ENCODE measurements at regions not wholly inside any gene's neighbourhood (a gene's known extent, or its start where the extent isn't known, plus 50 kb on each side); places are given as distances from the start of the nearest gene placed in this dataset.

DNA sequence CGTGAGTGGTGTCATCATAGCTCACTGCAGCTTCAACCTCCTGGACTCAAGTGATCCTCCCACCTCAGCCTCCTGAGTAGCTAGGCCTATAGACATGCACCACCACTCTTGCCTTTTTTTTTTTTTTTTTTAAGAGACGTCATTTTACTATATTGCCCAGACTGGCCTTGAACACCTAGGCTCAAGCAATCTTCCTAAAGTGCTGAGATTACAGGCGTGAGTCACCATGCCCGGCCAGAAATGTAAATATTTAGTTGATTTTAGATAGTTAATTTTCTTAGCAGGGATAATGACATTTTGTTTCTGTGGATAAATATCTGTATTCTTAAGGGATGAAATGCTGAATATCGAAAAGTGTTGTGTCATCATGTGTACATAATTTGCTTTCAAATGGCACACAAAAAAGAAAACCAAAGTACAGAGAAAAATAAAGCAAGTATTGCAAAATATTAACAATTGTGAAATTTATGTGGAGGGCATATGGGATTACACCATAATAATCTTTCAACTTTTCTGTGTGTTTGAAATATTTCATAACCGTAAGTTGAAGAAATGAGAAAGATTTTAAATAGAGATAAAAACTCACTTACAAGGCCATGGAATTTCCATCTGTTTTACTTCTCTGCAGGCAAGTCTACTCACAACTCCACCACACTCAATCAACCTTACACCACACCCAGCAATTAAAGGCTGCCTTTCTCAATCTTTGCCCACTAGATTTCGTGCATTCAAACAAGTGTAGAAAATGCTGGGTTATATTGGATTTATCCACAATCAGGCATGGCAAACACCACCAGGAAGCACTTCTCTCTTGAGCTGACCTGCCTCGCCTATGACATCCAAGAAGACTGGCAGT is 93.7 kb downstream of the SPTSSA start:
- no peak overlapping the region for H2AFZ ChIP-seq (ENCODE audit: low read depth, low read length)
- no peak for TF ChIP-seq EZH2phosphoT487 (IDR thresholded peaks at IDR 0.05; ENCODE audit: low read depth)
- TF ChIP-seq, protein P1, sequence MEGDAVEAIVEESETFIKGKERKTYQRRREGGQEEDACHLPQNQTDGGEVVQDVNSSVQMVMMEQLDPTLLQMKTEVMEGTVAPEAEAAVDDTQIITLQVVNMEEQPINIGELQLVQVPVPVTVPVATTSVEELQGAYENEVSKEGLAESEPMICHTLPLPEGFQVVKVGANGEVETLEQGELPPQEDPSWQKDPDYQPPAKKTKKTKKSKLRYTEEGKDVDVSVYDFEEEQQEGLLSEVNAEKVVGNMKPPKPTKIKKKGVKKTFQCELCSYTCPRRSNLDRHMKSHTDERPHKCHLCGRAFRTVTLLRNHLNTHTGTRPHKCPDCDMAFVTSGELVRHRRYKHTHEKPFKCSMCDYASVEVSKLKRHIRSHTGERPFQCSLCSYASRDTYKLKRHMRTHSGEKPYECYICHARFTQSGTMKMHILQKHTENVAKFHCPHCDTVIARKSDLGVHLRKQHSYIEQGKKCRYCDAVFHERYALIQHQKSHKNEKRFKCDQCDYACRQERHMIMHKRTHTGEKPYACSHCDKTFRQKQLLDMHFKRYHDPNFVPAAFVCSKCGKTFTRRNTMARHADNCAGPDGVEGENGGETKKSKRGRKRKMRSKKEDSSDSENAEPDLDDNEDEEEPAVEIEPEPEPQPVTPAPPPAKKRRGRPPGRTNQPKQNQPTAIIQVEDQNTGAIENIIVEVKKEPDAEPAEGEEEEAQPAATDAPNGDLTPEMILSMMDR (IDR thresholded peaks at IDR 0.05; ENCODE audit: low read depth, low read length), result no peak
- no peaks in the 10 kb centered on the region for H3K36me3 ChIP-seq (replicated peaks; ENCODE audit: low read depth, low read length)

DNA sequence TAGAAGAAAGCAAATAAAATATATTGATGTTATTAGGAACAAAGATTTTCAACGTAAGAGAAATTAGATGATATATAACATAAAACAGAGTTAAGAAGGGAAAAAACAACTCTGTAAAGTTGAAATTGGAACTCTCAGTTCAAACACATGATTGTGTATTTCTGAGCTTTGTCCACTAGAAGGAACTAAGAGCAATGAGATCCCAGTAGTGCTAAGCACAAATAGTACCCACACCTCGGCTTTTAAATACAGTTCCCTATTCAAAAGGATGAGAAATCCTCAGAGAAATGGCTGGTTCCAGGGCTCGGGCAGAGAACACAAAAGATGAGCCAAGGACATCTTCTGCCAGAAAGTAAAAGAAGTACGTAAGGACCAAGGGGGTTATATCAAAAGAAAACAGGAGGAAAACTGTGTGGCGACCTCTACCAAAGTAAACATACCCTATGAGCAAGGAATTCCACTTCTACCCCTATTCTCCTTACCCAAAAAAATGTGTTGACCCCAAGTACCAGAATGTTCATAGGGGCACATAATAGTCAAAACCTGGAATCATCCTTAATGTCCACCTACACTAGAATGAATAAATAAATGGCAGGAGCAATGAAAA is 96.6 kb downstream of the SPTSSA start:
- TF ChIP-seq EZH2phosphoT487 (IDR thresholded peaks at IDR 0.05; ENCODE audit: low read depth), result no peak
- TF ChIP-seq, protein P1 (IDR thresholded peaks at IDR 0.05; ENCODE audit: low read depth, low read length), result peak; percentile 43
- no peaks in the 10 kb centered on the region for H3K79me2 ChIP-seq (ENCODE audit: low read length)
- H2AFZ ChIP-seq (ENCODE audit: low read depth, low read length), result peak overlapping the region; percentile 61
- H3K4me3 ChIP-seq (ENCODE audit: low read length), result peak overlapping the region; percentile 63
- H3K27ac ChIP-seq (ENCODE audit: low read length), result no peak overlapping the region
- H3K9ac ChIP-seq (ENCODE audit: low read length), result no peak overlapping the region
- H3K4me2 ChIP-seq (ENCODE audit: low read length), result peak overlapping the region; percentile 63
- no peaks in the 10 kb centered on the region for H3K36me3 ChIP-seq (replicated peaks; ENCODE audit: low read depth, low read length)
- peaks cover 4% of the 10 kb centered on the region; the same call in 1 of the 2 replicates for H3K27me3 ChIP-seq (ENCODE audit: low read depth, low read length)
- H3K4me1 ChIP-seq (ENCODE audit: low read length), result peaks cover 5% of the 10 kb centered on the region; the same call in 1 of the 2 replicates
- H4K20me1 ChIP-seq (ENCODE audit: insufficient read depth, low read length), result no peaks in the 10 kb centered on the region
- H3K9me3 ChIP-seq (ENCODE audit: insufficient read depth, low read length), result no peaks in the 10 kb centered on the region

More for the DNA sequence above, 93.7 kb downstream of the SPTSSA start:
- H3K27ac ChIP-seq (ENCODE audit: low read length), result no peak overlapping the region
- H3K9me3 ChIP-seq (ENCODE audit: insufficient read depth, low read length), result no peaks in the 10 kb centered on the region
- no peaks in the 10 kb centered on the region for H4K20me1 ChIP-seq (ENCODE audit: insufficient read depth, low read length)
- H3K79me2 ChIP-seq (ENCODE audit: low read length), result no peaks in the 10 kb centered on the region
- H3K4me3 ChIP-seq (ENCODE audit: low read length), result no peak overlapping the region
- H3K4me2 ChIP-seq (ENCODE audit: low read length), result no peak overlapping the region
- no peak overlapping the region for H3K9ac ChIP-seq (ENCODE audit: low read length)
- peaks cover 5% of the 10 kb centered on the region; the same call in 1 of the 2 replicates for H3K4me1 ChIP-seq (ENCODE audit: low read length)
- H3K27me3 ChIP-seq (ENCODE audit: low read depth, low read length), result peaks cover 4% of the 10 kb centered on the region; the same call in 1 of the 2 replicates

DNA sequence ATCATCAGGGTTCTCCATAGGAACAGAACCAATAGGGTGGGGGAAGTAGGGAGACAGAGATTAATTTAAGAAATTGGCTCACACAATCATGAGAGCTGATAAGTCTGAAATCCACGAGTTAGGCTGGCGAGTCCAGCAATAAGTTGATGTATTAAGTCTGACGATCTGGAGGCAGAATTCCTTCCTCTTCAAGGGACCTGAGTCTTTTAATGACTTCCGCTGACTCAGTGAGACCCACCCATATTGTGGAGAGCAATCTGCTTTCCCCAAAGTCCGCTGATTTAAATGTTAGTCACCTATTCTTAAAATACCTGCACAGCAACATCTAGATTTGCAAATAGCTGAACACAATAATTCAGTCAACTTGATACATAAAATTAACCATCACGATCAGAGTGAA is 97.8 kb downstream of the SPTSSA start:
- Histone ChIP-seq H3K27ac (ENCODE audit: low read length) (no peak overlapping the region), H3K4me2 (ENCODE audit: low read length) (no peak overlapping the region), H3K9ac (ENCODE audit: low read length) (no peak overlapping the region), H2AFZ (ENCODE audit: low read depth, low read length) (no peak overlapping the region), H3K9me3 (ENCODE audit: insufficient read depth, low read length) (no peaks in the 10 kb centered on the region), H3K4me3 (ENCODE audit: low read length) (no peak overlapping the region), H3K27me3 (ENCODE audit: low read depth, low read length) (peaks cover 4% of the 10 kb centered on the region; the same call in 1 of the 2 replicates), H3K36me3 (replicated peaks; ENCODE audit: low read depth, low read length) (no peaks in the 10 kb centered on the region), H3K4me1 (ENCODE audit: low read length) (peaks cover 5% of the 10 kb centered on the region; the same call in 1 of the 2 replicates), H4K20me1 (ENCODE audit: insufficient read depth, low read length) (no peaks in the 10 kb centered on the region), H3K79me2 (ENCODE audit: low read length) (no peaks in the 10 kb centered on the region)
- TF ChIP-seq, protein P1 (IDR thresholded peaks at IDR 0.05; ENCODE audit: low read depth, low read length), result no peak
- TF ChIP-seq EZH2phosphoT487 (IDR thresholded peaks at IDR 0.05; ENCODE audit: low read depth), result no peak

DNA sequence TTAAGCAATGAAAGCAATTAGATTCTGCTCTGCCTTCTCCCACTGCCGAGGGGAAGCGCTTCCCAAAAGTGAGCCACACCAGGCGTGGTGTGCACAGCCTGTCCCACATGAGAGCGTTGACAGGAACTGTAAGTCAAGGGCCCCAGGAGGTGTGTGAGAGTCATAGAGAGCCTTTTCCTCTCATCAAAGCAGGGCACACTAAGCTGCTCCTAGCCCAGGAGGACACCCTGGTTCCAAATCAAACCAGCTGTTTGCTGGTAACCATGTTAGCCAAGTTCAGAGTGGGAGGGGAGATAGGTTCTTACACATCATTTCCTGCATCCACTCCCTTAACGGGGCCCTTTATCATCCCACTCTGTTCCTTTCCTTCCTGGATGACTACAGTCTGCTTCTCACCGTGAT is 98.3 kb downstream of the SPTSSA start:
- Histone ChIP-seq H3K4me3 (ENCODE audit: low read length) (no peak overlapping the region), H2AFZ (ENCODE audit: low read depth, low read length) (no peak overlapping the region), H3K27ac (ENCODE audit: low read length) (no peak overlapping the region), H3K9ac (ENCODE audit: low read length) (no peak overlapping the region), H3K9me3 (ENCODE audit: insufficient read depth, low read length) (no peaks in the 10 kb centered on the region), H3K4me1 (ENCODE audit: low read length) (peaks cover 5% of the 10 kb centered on the region; the same call in 1 of the 2 replicates), H4K20me1 (ENCODE audit: insufficient read depth, low read length) (no peaks in the 10 kb centered on the region), H3K36me3 (replicated peaks; ENCODE audit: low read depth, low read length) (no peaks in the 10 kb centered on the region), H3K4me2 (ENCODE audit: low read length) (no peak overlapping the region), H3K79me2 (ENCODE audit: low read length) (no peaks in the 10 kb centered on the region), H3K27me3 (ENCODE audit: low read depth, low read length) (peaks cover 2% of the 10 kb centered on the region; the same call in 1 of the 2 replicates)
- TF ChIP-seq, protein P1 (IDR thresholded peaks at IDR 0.05; ENCODE audit: low read depth, low read length), result no peak
- TF ChIP-seq EZH2phosphoT487 (IDR thresholded peaks at IDR 0.05; ENCODE audit: low read depth), result no peak

Data from OCI-LY3 (cell line).